ENCODE measurements at regions not wholly inside any gene's neighbourhood (a gene's known extent, or its start where the extent isn't known, plus 50 kb on each side); places are given as distances from the start of the nearest gene placed in this dataset.
"Not testable (repeated sequence)": the region's sequence is repeated elsewhere in the genome, so short reads cannot be mapped to it uniquely, and the experiment has no call there.

DNA sequence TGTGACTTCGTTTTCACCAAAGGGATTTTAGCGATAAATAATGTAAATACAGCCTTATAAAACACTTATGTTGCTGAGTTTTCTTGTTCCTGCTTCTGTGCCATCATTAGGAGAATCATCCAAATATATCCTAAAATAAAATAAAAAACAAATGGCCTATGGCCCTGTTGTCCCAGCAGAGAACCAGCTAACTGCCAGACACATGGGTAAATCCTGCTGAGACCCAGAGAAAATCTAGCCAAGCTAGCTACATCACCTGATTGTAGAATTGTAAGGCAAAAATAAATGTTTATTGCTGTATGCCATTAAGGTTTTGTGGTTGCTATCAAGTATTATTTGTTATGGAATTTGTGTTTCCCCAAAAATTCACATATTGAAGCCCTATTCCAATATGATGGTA, 631.2 kb upstream of the SYNCRIP start:
- DNase-seq (ENCODE audit: low read depth in 2 of 2): no peak

DNA sequence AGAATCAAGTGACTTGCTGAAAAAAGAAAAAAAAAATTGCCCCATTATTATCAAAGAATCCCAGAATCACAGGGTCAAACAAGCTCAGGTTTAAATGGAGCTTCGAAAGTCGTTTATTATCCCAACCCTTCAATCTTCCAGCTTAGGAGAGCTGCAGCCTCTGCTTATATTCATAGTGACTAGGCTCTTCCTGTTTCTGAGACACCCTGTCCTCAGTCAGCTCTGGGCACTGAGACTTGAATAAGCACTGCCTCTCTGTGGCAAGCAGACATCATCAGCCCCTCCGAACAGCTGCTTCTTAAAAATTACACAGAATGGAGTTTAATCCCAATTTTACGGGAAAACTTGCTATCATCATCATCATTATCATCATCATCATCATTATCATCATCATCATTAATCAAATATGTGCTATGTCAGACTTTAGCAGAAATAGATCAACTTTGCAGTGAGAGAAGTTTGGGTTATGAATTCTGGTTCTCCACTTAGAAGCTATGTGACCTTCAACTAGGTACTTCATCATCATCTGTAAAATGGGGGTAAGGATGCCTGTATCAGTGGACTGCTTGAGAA, 614.0 kb upstream of the SYNCRIP start:
- no peak for DNase-seq (ENCODE audit: low read depth in 2 of 2)

DNA sequence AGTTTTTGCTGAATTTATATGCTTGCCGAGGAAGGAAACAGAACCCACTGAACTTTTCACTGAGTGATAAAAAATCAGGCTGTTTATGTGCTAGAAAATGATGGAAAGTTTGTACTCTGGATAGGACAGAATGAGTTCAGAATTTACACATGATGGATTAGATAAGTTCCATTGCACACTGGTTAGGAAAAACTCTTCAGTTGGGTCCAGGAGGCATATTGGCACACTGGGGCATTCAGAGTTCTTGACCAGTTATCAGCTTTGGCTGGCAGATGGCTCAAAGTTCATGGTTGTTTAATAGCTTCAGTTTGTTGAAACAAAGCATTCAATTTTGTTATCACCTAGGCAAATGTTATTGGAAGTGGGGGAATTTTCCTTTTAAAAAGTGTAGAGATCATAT, 613.3 kb upstream of the SYNCRIP start:
- DNase-seq (ENCODE audit: low read depth in 2 of 2): no peak

DNA sequence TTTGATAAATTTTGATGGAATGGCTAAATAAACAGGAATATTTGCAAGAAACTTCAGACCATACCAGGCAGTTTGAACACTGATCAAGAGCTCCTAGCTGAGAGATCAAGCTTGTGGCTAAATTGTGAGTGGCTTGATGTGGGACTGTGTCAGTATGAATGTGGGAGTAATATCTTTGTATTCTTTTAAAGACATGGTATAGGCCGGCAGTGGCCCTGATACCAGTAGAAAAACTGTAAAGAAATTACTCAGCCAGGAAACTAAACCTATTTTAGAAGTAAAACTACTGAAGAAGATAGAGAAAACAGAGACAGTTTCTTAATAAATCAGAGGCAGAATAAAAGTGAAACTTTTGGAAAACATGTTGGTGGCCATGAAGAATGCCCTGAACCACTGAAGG, 608.4 kb upstream of the SYNCRIP start:
- DNase-seq (ENCODE audit: low read depth in 2 of 2): no peak

DNA sequence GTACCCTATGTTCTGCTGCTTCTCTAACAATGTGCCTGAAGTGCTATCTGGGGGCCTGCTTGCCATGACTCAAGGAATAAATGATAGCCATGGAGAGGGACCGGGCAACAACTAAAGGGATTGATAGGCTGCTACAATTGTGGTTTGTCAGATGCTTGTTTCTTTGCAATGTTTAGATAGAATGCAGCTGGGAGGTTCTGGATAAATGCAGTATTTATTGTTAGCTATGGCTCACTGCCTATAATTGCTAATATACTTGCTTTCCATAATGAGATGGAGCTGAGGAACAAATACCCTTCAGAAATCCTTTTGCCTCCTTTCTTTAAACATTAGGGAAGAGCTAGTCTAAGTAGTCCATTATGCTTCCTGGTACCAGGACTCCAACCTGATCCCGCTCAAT, 575.2 kb upstream of the SYNCRIP start:
- no peak for DNase-seq (ENCODE audit: low read depth in 2 of 2)

DNA sequence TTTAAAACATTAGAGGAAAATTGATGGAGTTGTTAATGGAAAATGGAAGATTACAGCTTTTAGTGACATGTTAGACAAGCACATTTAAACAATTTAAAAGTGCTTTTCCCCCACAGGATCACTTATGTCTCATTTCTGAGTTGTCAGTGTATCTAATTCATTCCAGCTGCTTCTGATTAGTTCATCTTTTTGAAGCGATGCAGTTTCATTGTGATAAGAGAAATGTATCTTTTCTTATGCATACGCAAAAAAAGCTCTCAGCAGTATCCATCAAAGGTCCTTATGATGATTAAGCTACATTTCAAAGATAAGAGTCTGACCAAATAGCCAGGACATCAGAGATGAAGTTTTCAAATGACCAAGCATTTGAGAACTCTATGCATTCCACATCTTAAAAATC, 572.6 kb upstream of the SYNCRIP start:
- DNase-seq (ENCODE audit: low read depth in 2 of 2): no peak

DNA sequence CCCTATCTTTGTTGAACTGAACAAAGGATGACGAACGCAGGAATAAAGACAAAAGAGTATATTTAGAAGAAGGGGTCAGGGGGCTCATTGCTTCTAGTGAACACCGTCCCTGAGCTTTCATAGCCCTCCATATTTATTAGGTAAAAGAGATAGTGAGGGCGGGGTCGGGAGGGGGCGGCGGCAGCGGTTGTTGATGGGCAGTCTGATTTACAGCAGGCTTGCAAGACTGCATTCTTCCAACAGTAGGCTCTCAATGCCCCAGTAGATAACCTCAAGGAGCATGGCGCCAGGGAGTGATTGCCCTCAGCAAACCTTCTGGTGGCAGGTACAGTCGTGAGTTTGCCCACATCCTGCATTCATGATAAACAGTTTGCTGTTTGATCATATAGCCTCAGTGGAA, 563.3 kb upstream of the SYNCRIP start:
- no peak for DNase-seq (ENCODE audit: low read depth in 2 of 2)

DNA sequence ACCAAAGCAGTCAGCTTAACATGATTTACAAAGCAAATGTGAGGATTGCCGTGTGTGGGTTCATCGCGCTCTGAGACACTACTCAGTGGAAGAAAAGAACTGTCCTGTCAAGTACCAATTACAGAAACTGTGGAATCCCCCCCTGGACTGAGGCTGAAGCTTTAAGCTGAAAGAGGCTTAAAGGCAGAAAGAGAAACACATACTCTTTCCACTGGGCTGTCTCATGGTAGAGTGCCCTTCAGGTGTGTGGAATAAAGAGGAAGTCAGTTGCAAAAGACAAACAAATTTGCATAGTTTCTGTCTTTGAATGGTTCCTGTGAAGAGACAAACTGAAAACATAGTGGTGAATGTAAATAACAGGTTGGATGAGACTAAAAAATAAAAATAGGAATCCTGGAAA, 560.4 kb upstream of the SYNCRIP start:
- DNase-seq (ENCODE audit: low read depth in 2 of 2): no peak

DNA sequence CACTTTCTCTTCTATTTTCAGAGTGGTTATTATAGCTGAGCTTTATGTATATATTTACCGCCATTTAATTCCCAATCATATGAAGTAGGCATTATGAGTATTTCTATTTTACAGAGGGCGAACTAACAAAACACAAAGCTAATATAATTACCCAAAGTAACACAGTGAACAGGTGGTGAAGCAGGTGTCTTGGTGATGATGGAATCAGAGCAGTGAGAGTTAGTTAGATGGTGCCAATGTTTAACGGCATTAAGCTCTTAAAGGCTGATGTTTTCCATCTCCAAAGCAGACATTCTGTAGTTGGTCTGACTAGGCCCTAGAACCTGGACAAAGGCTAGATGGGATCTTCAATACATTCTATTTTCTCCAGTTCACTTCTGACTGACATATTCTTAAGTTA, 551.1 kb upstream of the SYNCRIP start:
- DNase-seq (ENCODE audit: low read depth in 2 of 2): no peak

DNA sequence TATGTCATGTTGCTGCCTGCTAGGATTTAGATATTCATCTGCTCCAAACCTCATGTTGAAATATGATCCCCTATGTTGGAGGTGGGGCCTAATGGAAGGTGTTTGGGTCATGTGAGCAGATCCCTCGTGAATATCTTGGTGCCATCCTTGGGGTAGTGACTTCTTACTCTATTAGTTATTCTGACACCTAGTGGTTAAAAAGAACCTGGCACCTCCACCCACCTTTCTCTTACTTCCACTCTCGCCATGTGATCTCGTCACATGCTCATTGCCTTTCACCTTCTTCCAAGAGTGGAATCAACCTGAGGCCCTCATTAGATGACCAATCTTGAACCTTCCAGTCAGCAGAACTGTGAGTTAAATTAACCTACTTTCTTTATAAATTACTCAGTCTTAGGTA, 549.4 kb upstream of the SYNCRIP start:
- DNase-seq (ENCODE audit: low read depth in 2 of 2): no peak

DNA sequence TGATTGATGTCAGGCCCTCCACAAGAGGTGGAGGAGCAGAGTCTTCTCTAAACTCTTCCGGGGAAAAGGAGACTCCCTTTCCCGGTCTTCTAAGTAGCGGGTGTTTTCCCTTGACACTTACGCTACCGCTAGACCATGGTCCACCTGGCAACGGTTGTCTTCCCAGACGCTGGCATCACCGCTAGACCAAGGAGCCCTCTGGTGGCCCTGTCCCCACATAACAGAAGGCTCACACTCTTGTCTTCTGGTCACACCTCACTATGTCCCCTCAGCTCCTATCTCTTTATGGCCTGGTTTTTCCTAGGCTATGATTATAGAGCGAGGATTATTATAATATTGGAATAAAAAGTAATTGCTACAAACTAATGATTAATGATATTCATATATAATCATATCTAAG, 532.5 kb upstream of the SYNCRIP start:
- not testable (repeated sequence) for DNase-seq (ENCODE audit: low read depth in 2 of 2)

DNA sequence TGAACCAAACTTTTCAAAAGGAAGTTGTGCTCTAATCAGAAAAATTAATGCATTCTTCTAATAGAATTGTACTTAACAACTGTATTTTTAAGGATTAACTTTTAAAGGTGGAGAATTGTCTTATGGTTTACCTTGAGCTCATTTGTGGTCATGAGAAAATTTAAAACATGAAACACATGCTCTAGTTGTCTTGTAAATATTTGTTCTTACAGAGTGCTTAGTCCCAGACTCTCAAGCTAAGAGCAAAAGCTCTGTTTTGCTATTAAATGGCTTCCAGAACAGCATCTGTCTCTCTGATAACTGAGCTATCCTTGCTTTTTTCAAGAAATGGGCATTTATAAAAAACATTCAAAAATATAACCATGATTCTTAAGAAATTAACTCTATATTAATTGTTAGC, 512.2 kb upstream of the SYNCRIP start:
- DNase-seq (ENCODE audit: low read depth in 2 of 2): no peak

DNA sequence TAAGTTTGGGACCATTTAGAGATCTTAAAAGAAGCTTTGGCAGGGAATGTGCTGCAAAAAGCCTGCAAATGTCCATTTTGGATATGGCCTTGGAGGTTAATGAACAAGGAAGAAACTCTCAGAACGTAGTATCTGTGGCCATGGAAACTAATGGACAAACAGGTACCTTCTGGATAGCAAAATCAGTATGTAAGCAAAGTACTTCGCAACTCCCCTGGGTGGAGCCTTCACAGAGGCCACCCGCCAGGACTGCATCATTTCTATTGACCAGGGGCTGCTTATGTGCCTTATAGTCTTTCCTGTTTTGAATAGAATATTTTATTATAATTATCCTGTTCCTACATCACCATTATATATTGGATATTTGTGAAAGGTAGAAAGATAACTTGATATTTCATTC, 510.8 kb upstream of the SYNCRIP start:
- no peak for DNase-seq (ENCODE audit: low read depth in 2 of 2)

DNA sequence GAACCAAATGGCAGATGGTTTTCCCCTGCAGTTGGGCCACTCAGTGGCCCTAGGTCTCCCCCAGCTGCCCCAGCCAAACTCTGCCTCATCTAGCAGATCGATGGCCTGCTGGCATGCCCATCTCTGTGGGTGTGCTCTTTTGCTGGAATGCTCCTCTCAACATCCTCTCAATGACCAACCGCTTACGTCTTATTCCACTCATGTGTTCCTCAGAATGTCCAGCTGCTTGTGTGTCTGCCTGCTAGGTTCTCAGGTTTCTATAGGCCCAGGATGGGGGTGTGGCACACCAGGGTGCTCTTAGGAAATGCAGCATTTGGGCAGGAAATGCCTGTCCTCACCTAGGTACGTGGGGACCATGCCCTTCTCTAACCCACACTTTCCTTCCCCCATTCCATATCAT, 509.9 kb upstream of the SYNCRIP start:
- no peak for DNase-seq (ENCODE audit: low read depth in 2 of 2)

DNA sequence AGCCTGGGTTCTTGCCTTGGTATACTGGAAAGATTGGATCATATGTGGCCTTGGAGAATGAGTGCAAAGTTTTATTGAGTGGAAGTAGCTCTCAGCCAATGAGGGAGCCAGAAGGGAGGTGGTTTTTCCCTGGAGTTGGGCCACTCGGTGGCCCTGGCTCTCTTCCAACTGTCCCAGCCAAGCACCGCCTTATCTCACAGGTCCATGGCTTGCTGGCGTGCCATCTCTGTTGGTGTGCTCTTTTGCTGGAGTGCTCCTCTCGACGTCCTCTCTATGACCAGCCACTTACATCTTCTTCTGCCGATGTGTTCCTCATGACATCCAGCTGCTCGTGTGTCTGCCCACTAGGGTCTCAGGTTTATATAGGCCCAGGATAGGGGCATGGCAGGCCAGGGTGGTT, 505.9 kb upstream of the SYNCRIP start:
- DNase-seq (ENCODE audit: low read depth in 2 of 2): no peak

DNA sequence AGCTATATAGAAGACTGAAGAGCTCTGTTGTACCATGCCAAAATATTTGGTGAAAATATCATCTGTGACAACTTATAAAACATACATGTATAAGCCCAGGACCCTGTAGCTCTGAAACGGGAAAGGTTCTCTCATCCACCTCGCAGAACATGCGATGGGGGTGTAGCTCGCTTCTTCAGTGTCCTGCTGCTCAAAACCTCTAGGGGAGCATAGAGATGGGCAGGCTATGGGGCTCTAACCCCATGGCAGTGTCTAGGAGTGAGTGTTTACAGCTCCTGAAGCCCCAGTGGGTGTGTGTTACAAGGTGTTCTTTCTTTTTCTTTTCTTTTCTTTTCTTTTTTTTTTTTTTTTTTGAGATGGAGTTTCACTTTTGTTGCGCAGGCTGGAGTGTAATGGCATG, 505.2 kb upstream of the SYNCRIP start:
- no peak for DNase-seq (ENCODE audit: low read depth in 2 of 2)

DNA sequence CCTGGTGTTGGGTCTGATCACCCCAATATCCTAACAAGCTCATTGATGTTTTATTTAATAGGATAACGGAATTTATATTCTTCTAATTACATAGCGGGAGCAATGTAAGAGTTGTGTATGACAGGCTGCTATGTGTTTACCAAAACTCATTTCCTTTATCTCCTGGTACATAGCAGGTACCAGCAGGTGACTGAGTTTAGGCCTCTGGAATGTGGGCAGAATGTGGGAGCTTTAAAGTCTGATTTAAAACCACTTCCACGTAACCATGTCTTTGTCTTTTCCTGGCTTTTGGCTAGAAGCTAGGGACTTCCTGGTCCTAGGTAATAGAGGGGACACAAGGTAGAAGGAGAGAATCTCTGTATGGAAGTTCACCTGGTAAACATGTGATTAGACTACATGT, 504.6 kb upstream of the SYNCRIP start:
- DNase-seq (ENCODE audit: low read depth in 2 of 2): no peak

DNA sequence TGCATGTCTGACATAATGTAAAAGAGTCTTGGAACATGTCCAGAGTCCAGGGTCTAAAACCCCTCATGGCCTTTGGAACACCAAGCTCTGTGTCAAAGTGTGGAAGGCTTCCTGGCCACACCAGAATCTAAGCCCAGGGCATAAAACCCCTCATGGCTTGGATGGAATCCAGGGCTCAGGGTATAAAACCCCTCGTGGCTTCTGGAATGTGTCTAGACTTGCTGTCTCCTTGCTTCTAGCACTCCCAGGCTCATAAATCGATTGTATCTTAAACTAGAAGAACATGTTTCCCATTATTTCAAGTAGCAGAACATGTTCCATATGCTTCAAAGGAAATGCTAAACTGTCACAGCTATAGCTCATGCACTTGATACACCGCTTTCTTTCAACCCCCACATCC, 504.1 kb upstream of the SYNCRIP start:
- DNase-seq (ENCODE audit: low read depth in 2 of 2): not testable (repeated sequence)

DNA sequence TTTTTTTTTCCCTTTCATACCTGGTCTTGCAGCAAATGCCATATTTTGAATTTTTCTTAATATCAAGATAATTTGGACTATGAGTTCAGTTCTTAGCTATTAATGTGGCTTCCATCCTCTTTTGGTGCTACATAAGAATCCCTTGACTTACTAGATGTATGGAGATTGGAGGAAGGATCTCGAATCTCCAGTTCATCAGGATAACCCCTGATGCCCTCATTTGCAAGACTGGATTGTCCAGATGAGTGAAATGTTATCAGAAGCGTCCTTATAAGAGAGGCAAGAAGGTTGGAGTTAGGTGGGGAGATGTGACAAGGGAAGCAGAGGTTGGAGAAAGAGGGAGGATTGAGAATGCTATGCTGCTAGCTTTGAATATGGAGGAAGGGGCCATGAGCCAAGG, 499.6 kb upstream of the SYNCRIP start:
- no peak for DNase-seq (ENCODE audit: low read depth in 2 of 2)

DNA sequence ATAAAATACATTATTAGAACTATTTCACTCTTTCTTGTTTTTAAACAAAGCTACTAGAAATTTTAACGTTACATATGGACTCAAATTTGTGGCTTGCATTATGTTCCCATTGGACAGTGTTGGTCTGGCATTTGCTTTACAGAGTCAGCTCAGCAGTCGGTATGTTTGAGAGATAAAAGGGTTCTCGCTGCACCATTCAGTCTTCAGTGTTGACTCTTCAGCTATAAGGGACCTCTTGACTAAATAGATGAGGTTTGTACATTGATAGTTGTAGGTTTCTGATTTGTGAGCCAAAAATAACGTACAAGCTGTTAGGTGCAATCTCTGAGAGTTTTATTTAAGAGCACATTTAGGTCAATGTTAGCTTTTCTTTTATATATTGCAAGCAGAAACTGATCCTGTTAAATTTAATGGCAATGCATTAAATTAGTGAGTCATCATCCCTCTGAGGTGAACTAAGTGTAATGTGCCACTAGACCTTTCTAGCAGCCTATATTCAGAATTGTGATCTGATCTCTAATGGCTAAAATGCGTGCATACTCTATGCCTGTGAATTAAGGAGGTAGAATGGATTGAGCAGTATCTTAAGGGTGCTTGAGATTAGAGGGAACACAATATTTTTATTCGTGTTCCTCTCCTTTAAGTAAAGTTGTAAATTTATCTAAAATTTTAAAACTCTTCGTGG, 485.6 kb upstream of the SYNCRIP start:
- no peak for DNase-seq (ENCODE audit: low read depth in 2 of 2)

DNA sequence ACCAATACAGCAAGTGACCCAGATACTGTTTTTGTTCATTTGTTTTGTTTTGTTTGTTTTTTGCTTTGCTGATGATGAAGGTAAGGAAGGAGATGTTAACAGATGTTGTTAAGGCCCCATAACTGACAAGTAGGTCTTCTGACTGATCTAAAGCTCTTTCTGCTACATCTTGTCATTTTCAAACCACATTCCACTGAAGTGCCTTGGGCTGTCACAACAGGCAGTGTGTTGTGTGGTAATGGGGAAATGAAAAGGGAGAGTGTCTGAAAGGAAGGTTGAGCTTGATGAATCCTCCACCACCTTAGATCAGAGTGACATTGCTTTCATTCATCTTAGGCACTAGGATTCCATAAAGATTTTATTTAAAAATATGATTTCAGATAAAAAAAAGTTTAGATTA, 479.4 kb upstream of the SYNCRIP start:
- no peak for DNase-seq (ENCODE audit: low read depth in 2 of 2)

DNA sequence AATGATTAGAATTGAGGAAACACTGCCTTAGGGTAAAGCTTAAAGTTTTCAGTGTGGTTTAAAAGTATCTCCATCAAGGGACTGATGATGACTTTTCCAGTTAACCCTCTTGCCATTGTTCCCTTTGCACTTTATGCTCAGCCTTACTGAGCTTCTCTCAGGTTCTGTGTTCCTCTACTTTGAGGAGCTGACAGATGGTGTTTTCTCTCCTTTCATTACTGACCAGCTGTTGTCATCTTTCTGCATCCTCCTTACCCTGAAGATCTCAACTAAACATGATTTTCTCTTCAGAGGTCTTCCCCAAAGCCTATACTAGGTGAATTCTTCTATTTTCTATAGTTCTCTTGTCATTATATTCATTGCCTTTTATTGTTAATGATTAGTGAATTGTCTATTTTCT, 475.6 kb upstream of the SYNCRIP start:
- no peak for DNase-seq (ENCODE audit: low read depth in 2 of 2)

DNA sequence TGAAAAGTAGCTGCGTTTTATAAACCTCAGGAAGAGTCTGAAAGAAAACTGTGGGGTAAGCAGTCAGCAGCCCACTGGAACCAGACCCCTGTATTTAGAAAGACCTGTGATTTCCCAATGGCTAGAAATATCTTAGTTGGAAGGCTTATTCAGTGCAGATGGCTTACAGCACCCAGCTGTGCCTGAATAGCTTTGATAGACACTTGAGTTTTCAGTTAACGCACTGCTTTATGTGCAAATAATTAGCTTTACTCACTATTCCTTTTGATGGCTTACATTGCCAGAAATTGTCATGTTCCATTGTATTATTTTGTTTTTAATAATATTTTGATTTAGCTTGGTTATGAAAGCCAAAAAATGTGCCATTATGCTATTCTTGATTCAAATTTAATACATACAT, 465.3 kb upstream of the SYNCRIP start:
- no peak for DNase-seq (ENCODE audit: low read depth in 2 of 2)

DNA sequence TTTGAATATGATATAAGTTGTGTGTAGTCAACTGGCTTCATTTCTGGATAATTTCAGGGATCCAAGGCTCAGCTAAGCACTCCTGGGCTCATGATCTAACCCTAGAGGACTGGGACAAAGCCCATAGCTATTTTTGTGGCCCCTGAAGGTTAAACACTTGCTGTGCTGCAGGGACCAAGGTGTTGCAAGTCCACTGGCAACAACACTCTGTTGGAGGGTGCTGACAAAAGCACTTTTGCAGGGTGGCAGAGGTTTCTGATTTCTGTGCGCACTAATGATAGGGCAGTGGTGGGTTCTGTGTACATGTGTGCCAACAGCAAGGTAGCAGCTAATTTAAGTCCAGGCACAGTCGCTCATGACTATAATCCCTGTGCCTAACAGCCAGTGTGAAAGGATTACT, 445.3 kb upstream of the SYNCRIP start:
- no peak for DNase-seq (ENCODE audit: low read depth in 2 of 2)
